Stimulated activated CD4-positive, alpha-beta T cell treated with anti-CD3 and anti-CD28 coated beads, TNF-alpha, amount 100 ng/mL, for 24 hours (primary cell): ENCODE measurements at regions not wholly inside any gene's neighbourhood (a gene's known extent, or its start where the extent isn't known, plus 50 kb on each side); places are given as distances from the start of the nearest gene placed in this dataset.
"Not testable (repeated sequence)": the region's sequence is repeated elsewhere in the genome, so short reads cannot be mapped to it uniquely, and the experiment has no call there.

Source experiments
- DNase-seq, 3 experiments: peaks; one replicate each; pipeline ENCODE4 v3.0.0-alpha.2; 2020; ENCODE audit warnings: low read depth in 3 of 3

GRCh38 chr12:58310809-58311622 is 369.6 kb downstream of the ATP23 start:
- DNase-seq, result no peak

GRCh38 chr12:58313091-58313855 is 371.9 kb downstream of the ATP23 start:
- DNase-seq, result no peak

DNA sequence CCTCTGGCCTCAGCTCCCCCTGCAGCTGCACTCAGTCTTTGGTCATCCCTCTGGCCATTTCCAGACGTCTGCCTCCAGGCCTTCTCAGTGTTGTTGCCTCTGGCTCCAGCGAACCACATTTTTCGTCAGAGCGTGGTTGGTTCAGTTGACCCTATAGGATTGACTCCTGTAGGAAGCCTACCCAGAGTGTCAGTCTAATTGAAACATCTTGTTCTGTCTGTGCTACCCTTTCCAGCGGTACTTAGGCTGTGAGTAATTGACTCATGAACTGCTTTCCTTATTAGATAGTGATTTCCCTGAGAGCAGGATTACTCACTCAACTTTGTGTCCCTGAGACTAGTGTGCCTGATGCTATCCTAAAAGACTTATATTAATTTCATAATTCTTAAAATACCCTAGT is 373.2 kb downstream of the ATP23 start:
- DNase-seq, result no peak

DNA sequence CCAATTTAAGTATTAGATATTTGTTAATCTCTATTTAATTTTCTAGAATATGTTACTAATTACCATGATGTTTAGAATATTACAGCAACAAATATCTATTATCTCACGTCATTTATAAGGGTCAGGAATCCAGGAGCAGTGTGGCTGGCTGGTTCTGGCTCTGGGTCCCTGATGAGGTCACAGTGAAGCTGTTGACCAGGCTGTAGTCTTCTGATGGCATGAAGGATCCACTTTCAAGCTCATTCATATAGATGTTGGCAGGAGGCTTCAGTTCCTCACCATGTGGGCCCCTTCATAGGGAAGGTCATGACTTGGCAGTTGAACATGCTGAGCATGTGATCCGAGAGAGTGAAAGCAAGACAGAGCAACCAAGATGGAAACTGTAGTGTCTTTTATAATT is 375.6 kb downstream of the ATP23 start:
- DNase-seq, result no peak

GRCh38 chr12:58321414-58321813 is 380.0 kb downstream of the ATP23 start:
- DNase-seq, result no peak

DNA sequence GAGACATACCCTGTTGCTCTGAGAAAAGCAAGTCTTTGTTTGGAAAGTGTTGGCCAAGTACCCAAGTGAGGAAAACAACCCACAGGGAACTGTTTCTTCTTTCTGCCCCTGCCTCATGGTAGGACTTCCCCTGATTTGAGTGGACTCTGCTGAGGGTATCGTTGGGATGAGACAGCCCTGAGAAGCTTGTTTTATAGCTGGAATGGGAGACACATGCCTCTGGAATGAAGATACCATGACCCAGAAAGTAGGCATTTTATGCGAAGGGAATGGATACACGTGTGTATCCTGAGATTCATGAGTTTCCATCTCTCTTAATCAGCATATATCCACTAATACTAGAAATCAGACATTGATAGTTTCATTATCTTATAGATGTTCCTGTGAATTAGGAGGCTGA is 382.3 kb downstream of the ATP23 start:
- no peak for DNase-seq

- DNase-seq, result no peak
These were observed 384.2 kb downstream of the ATP23 start for GRCh38 chr12:58325561-58325960.

GRCh38 chr12:58326534-58326933 is 385.2 kb downstream of the ATP23 start:
- no peak for DNase-seq

GRCh38 chr12:58336581-58337242 is 395.3 kb downstream of the ATP23 start:
- not testable (repeated sequence) for DNase-seq

GRCh38 chr12:58337539-58337938 is 396.2 kb downstream of the ATP23 start:
- not testable (repeated sequence) for DNase-seq

DNA sequence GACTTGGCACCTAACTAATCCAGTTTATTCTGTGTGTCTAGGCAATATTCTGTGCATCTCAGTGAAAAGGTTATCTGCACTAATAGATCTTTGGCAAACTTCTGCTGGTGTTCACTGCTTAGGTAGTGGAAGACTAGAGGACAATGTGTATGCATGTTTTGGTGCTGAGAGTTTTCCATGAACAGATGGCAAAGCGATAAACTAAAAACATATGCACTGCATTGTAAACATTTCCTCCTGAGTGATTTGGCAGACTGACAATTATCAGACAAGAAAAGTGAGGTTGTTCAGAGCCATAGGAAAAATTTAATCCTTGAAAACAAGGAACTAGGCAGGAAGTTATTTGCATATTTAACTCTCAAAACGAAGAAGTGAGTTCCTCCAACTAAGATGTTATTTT is 400.4 kb downstream of the ATP23 start:
- no peak for DNase-seq

GRCh38 chr12:58342736-58343135 is 401.4 kb downstream of the ATP23 start:
- DNase-seq, result no peak

- DNase-seq, result no peak
These were observed 404.8 kb downstream of the ATP23 start for GRCh38 chr12:58346032-58346632.

DNA sequence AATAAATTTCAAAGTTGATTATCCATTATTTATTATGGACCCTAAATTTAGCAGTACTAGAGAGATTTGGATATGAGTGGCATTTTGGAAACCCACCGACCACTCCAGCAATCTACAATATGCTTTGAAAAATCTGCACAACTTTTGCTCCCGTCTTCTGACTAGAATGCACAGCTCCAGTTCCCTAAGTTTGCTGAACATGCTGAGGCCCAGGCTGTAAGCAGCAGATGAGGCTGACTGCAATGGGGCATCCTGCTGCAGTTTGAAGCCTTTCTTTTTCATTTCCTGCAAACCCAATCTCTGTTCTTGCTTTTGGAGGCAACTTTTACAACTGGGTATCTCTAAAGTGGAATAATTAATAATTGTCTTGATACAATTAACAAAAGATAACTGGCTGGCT is 405.8 kb downstream of the ATP23 start:
- no peak for DNase-seq

GRCh38 chr12:58347691-58348090 is 406.3 kb downstream of the ATP23 start:
- no peak for DNase-seq

GRCh38 chr12:58349161-58349560 is 407.8 kb downstream of the ATP23 start:
- DNase-seq, result no peak

GRCh38 chr12:58356794-58357193 is 415.4 kb downstream of the ATP23 start:
- no peak for DNase-seq

DNA sequence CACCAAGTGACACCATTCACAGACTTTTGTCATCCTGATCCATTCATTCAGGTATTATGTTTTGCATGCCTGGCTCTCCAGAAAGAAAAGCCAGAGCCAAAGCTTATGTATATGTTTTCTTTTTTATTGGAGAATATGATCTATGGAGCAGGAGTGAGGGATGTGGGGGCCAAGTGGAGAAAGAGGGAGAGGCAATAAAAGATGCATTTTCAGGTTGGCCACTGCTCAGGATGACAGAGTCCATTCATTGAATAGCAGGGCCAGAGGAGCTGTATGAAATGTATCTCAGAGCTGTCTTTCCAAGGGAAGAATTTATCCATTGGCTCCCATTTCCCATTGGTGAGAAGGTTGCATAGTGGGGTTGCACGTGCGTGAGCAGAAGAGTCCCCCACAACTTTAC is 416.1 kb downstream of the ATP23 start:
- DNase-seq, result no peak

DNA sequence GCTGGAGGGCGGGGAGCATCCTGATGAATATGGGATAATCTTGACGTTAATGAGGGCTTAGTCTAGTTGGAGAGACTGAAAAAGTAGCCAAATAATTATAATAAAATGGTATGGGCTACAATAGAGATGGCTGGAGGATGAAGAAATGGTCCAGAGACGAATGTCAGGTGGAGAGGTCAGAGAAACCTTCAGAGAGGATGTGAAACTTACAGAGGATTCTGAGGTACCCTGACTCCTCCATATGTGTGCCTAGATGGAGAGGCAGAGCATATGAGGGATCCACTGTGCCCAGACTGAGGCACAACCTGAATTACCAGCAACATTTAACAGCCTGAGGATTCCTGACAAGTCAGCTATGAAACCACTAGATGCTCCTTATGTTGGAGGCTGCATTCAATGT is 417.0 kb downstream of the ATP23 start:
- no peak for DNase-seq

DNA sequence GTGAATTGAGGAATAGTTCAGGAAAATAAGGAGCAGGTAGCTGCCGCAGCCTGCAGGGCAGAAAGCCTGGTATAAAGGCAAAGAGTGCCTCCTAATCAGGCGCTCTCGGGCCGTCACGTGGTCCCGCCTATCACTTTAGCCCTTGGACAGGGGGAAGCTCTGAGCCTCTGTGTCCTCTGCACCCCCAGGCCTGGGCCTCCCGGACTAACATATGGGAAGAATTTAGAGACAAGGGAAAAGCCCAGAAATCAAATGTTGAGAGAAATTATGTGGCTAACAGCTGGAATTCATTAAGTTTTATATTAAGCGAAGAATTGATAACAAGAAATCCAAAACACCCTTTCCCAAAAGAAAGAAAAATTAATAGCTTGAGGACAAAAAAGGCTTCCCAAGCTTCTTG is 417.7 kb downstream of the ATP23 start:
- no peak for DNase-seq

DNA sequence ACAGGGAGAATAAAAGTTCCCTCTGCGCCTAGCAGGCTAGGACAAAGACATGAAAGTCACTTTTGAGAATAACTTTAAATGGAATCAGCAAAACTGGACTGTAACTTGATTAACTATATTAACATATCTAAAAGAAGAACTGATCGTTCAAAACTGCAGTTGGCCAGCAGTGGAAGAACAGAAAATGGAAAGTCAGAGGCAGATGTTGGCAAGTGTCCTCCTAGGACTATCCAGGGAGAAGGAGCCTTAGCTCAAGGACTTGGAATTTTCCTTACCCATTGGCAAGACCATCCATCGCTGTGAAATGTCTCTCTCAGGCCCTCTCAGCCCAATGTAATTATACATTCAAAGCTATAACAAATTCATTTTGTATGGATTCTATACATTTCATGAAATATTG is 419.7 kb downstream of the ATP23 start:
- DNase-seq, result no peak

- no peak for DNase-seq
These were observed 422.6 kb downstream of the ATP23 start for GRCh38 chr12:58363971-58364370.
